Stromal cell of bone marrow (primary cell): ENCODE measurements at regions not wholly inside any gene's neighbourhood (a gene's known extent, or its start where the extent isn't known, plus 50 kb on each side); places are given as distances from the start of the nearest gene placed in this dataset.

Source experiments
- DNase-seq: peaks from one replicate; pipeline ENCODE4 v3.0.0-alpha.2; 2012; ENCODE audit warnings: low read depth

DNA sequence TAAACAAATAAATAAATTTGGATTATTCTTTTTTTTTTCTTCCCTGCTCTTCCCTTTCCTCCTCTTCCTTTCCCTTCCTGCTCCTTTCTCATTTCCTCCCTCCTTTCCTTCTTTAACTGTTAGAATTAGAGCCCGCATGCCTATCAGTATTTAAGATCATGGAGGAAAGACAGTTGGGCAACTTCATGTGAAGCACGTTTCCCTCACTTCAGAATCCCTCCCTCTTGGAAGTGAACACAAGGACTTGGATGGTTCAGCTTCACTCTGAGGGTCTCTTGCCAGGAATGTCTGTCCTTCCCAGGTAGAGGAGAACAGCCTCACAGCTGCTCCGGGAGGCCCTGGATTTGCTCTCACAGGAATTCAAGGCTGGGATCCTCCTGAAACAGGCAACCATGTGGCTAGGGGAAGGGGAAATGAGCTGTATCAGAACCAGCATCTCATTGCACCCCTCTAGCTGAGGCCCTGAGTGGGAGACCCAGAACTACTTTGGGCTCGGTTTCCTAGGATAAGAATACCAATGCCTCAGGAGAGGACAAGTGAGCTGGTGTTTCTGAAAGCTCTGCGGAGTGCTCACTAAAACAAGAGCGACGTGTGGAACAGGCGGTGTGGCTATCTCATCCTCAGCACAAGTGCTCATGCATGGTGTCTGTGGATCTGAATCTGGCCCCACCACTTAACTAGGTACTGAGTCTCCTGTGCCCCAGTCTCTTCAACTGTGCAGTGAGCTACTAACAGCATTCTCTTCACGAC lies 230.5 kb downstream of the MYCN start:
- no peak for DNase-seq

DNA sequence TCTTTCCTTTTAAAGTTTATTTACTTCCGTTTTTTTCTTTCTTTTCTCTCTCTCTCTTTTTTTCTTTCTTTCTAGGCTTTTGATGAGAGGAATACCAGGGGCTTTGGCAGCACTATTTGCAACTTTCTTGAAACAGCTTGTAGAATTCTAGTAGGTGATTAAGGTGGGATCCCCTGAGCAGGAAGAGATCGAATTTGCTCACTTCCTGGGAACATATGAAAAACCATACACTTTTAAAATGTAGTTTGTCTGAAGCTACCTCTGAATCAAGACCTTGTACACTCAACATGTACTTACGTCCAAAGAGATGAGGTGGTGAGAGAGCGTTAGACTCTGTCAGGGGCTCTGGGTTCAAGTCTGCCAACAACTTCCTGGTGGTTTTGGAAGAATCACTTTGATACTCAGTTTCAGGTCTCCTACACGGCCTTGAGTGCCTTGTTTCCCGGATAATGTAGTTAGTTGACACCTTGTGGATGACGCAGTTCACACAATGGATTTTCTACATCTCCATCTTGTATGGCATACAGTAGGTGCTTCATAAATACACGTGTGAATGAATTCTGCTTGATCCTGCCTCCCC lies 229.1 kb downstream of the MYCN start:
- DNase-seq: no peak

DNA sequence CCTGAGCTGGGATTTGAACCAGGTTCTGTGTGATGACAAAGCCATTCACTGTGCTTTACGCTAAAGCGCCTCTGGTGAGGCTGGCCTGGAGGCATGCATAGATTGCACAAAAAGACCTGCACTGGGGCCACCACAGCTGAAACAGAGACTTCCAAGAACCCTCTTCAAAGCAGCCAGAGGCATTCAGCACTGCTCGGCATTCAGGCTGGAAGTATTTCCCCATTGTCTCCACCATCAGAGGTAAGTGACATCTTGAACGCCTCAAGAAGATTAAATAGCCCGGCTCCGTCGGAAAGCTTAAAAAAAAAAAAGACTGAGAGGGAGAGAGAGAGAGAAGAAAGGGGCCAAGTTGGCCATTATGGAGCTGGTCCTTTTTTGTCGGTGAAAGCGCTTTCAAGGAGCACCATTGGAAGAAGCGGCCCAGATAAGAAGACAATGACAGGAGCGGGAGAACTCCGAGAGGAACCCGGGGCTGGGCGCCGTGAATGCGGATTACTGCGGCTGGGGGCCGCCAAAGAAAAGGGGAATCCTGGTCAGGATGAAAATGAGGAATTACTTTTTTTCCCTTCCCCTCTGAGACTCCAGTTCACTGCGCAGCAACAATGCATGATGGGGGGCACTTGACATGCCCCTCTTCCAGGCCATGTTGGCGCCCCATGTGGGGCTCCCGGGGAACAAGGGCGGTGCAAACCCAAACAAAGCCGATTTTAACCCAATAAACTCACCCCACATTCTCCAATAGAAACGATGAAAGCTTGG lies 228.3 kb downstream of the MYCN start:
- no peak for DNase-seq

DNA sequence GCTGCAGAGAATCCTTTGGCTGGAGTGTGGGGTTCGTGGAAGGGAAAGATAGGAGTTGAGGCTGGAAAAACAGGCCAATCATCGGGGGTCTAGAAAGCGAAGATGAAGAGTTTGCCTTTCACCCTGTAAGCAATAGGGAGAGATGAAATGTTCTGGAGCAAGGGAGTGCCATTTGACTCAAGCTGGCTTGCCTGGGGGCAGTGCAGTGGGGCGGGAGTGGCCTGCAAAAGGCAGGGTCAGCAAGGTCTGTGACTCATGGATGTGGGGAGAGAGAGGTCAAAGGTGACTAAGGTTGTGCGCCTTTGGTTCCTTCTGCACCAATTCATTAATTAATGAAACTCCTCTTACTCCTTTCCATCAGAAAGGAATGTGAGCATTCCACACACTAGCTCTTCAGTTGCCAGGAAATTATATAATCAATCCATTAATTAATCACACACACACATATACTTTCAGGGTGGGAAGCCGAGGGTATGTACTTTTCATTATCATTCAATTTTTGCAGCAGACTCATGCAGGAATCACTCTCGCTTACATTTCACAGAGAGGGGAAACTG lies 227.6 kb downstream of the MYCN start:
- no peak for DNase-seq

DNA sequence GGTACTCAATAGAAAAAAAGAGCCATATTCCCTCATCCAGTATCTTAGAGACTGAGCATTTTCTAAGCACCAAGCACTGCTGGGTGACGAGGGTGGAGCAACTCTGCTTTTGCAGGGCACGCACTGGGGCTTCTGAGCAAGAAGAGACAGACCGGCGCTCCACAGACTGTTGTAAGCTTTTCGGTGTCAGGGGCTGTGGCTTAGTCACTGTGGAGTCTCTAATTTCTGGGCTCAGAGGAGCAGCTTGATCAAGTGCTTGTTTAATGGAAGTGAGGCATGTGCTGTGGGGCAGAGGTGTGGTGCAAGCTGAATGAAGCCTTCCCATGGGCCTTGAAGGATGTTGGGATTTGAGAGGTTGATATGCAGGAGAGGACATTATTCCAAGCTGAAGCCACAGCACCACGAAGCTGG lies 227.1 kb downstream of the MYCN start:
- no peak for DNase-seq

DNA sequence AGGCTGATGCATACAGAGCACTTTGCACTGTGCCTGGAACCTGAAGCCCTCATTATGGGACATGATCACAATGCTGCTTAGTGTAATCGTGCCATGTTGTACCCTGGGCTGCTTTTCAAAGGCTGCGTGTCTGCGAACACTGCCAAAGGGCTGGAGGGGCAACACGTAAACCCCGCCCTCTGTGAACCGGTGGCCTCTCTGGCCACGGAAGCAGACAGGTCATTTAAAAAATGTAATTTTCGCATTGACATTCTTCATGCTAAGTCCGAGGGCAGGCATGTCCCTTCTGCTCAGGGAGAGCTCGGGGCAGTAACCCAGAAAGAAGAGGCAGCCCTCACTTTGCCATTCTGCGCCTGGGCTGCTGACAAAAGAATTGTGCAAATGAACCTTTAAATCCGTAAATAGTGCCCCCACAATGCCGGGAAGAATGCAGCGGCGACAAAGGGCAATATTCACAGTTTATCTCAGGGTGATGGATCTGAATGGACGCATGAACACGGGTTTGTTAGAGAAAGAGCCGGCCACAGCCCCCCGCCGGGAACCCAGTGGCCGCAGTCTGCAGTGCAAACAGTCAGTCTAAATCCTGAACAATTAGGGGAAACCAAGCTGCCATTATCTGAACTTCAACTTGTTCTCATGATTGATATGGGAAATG lies 226.1 kb downstream of the MYCN start:
- no peak for DNase-seq

DNA sequence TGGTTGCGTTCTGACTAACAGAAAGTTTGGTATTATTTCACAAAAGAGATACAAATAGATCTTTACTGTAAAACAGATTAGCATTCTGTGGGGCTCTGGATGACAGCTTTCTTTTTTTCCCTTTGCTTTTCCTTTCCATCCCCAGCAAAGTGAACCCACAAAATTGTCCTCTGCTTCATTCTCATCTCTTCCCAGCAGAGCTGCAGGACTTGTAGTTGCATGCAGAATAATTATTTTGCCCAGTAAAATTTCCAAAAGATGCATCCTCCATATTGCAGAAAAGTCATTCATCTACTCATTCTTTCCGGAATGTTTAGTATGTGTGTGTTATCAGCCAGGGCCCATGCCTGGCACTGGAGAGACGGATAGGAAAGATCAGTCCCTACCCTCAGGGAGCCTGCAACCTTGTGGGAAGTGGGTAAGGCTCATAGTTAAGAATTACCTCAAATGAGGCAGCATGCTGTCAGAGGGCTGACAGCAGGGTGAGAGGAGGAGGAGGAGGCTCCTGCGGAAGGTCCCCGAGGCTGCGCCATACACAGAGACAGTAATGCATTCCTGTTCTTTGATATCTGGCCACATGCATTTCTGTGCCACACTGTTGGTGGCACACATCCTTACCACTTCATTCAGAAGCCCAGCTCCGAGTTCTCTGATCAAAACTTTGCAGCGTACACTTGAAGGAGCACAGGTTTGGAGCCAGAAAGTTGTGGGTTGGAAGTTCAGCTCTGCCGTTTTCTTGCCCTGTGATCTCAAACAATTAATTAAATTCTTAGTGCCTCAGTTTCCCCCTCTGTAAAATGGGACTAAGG lies 225.4 kb downstream of the MYCN start:
- no peak for DNase-seq

DNA sequence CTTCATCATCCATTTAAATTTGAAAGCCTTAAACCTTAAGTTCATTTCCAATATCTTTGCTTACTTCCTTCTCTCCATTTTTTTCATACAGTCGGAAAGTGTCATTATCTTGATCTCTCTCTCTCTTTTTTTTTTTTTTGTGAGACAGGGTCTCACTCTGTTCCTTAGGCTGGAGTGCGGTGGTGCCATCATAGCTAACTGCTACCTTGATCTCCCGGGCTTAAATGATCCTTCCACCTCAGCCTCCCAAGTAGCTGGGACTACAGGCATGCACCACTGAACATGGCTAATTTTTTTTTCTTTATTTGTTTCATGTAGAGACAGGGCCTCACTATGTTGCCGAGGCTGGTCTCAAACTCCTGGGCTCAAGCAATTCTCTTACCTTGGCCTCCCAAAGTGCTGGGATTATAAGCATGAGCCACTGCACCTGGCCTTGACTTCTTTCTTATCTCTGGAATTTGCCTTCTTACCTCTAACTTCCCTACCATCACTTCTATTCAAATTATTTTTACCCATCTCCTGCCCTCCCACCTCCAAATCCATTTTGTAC lies 222.2 kb downstream of the MYCN start:
- no peak for DNase-seq

DNA sequence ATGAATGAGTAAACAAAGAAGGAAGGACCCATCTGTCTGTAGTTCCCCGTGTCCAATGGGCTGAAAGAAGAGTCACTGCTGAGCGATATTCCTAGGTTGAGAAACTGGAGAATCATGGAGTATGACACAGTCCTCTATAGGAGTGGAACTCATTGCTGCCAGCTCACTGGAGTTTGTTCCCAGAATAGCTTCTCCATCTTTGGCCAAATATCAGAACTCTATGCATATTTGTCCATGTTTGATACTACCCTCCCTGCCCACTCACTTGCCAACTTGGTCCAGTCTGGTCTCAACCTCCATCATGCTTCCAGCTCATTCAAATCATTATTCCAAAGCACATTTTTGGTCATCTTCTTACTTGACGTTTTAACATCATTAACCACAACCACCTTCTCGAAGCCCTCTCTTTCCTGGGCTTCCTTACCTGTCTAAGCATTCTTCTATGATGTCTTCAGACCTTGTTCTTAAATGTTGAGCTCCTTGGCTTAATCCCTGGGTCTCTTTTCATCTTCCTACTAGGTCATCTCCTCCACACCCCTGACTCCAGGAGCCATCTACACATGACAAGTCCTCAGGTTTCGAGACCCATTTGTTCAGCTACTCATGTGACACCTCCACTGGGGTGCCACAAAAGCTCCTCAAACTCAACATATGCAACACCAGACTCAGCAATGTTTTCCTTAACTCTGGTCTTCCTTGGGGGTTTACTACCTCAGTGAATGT lies 221.6 kb downstream of the MYCN start:
- no peak for DNase-seq

DNA sequence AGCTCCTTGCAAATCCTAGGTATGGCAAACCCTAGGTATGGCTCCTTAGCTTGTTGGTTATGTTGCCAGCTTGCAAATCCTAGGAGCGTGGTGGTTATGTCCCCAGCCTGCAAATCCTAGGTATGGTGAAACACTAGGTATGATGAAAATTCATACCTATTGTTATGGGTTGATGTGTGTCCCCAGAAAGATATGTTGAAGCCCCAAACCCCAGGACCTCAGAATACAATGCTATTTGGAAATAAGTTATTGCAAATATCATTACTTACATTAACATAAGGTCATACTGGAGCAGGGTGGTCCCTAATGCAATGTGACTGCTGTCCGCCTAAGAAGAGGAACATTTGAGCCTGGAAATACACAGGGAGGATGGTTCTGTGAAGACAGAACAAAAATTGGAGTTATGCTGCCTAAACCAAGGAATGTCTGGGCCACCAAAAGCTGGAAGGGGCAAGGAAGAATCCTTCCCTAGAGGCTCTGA lies 220.8 kb downstream of the MYCN start:
- no peak for DNase-seq

DNA sequence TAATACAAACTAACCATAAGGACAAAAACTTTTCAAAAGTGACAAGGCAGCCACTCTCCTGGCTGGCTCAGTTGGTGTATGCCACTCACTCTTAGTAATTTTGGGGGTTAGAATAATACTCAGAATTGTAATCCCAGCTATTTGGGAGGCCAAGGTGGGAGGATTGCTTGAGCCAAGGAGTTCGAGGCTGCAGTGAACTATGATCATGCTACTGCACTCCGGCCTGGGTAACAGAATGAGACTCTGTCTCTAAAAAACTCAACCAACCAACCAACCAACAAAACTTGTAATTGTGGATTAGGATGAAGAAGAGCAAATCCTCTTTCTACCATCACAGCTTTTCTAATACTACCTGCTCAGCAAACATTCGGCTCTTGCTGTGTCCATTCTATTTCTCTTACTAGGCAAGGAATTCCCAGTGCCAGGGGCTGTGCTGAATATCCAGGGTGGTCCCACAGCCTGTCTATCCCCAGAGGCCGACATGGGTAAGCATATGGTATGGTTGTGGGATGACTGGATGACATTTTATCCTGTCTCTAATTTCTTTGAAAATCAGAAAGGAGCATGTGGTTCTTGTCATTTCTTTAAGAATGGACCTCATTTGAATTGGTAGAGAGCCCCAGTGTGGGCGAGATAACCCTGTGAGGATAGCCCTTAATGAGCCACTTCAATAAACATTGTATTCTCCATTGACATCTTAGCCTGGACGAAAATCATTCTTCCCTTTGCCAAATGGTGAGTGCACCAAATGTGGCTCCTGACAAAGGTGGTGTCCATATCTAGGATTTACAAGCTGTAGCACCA lies 220.1 kb downstream of the MYCN start:
- no peak for DNase-seq

DNA sequence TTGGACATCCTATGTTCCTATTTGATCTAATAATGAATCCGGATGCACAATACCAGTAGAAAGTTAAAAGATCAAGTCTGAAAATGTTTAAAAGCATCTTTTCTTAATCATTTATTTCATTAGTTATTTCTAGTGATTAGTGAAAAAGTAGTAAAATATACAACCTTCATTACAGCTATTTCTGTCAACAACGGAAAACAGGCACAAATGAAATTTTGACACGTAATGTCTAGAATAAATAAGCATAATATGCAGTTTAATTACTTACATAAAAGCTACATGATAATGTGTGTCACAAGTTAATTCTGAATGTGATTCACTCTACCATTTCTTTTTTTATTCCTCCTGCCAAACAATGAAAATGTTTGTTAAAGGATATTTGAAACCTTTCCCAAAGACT lies 216.1 kb downstream of the MYCN start:
- DNase-seq: no peak

DNA sequence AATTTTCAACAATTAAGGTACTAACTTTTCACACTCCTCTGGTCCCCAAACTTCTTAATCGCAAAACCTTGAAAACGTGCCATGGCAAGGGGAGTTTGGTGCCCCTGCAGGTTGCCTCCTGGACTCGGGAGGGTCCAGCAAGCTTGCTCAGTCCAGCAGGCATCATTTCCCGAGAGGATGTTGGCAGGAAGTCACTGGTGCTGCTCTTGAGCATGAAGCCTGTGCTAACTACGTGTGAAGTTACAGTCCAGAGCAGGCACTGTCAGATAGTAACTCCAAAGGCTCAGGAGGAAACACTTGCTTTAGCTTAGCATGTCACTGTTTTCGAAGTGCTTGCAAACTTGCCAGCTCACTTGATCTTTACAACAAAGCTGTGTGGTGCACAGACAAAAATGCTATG lies 215.4 kb downstream of the MYCN start:
- no peak for DNase-seq

DNA sequence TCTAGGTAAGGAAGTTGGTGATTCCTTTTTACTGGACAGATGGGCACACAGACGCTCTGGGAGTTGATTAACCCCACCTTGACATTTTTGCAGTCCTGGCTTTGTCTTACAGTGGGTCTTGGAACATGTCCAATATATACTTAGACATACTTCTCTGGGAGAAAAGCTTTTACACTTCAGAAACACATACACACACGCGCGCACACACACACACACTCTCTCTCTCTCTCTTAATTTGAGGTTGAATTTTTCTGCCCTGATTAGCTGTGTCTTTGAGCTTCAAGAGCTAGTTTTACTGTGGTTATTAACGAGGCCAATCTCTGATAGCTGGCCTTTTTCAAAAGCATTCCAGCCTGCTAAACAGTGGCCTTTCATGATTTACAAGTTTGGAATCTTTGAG lies 215.0 kb downstream of the MYCN start:
- no peak for DNase-seq

DNA sequence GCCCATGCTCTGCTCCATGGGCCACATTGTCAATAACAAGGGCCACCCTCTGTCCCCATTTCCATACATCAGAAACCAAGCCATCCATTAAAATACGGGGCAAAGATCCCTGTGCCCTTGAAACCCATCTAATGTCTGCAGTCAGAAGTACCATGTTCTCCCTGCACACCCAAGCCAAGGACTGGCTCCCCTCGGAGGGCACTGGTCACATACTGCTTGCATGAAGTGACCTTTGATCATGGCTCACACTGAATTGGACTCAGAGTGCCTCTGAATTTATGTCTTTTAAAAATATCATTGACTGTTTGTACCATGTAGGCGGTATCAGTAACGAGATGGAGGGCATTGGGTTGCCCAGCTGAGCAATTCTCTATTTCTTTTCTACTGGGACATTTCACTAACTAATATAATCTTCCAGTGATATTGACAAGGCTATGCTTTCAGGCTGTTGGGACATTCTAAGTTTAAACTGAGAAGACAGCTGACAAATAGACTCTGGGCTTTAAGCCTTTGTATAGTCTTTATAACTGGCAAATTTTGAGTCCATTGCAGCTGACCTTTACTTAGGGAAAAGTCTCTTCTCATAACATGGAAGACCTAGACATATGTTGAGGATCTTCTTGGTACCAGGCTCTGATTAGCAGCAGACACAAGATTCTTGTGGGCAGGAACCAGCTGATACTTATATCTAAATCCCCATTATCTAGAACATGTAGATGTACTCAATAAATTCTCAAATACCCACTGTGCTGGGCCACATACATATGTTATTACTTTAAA lies 214.3 kb downstream of the MYCN start:
- DNase-seq: no peak

DNA sequence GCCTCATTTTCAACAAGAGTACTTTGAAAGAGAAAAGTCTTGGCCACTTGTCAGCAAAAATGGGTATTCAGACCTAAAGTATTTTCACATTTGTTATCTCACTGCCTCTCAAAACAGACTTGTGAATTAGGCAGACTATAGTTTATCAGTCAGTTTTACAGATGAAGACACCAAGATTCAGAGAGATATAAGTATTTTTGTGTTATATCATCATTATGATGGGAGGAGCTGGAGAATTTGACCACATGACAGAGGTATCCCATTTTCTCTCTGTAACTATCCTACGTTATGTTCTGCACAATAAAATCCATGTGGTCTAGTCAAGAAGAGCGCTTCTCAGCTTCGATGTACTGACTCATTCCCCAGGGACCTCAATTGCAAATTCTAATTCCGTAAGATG lies 213.7 kb downstream of the MYCN start:
- no peak for DNase-seq

DNA sequence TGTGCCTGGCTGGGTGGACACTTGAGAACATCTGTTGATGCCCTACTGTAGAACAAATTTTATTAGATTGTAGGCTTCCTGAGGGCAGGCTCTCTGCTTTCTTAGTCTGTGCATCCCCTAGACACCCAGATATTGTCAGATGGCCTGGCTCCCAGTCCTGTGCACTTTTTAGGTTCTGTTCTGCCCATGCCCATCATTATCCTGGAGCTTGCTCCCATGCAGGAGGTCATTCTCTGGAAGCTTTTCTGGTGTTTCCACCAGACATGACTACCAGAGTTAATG lies 213.3 kb downstream of the MYCN start:
- DNase-seq: no peak

DNA sequence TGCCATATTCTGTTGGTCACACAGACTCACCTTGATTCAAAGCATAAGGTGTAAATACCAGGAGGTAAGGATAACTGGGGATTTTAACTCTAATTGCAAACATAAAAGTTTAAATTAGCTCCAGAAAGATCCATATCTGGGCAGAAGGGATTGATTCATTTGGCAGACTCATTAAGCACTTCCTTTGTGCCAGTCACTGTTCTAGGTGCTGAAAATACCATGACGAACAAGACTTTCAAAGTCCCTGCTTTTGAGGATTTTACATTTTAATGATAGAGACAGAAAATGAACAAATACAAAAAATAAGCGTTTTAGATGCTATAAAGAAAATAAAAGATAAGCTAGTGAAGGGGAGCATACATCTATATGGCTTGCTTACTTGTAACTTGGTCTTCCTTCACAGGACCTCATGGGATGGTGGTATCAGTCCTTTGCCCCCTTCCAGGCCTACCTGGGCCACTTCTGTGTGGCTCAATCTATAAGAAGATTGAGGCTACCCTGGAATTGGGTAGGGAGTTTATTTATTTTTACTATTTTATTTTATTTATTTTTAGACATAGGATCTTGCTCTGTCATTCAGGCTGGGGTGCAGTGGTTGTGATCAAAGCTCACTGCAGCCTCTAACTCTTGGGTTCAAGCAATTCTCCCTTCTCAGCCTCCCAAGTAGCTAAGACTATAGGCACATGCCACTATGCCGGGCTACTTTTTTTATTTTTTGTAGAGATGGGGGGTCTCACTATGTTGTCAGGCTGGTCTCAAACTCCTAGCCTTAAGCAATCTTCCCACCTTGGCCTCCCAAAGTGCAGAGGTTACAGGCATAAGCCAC lies 212.8 kb downstream of the MYCN start:
- no peak for DNase-seq
